Testis (tissue), 2 donors: ENCODE measurements at regions not wholly inside any gene's neighbourhood (a gene's known extent, or its start where the extent isn't known, plus 50 kb on each side); places are given as distances from the start of the nearest gene placed in this dataset.
A peak's percentile ranks its signal among the peaks of the same experiment; 100 is the strongest.

ENCODE experiments used
- DNase-seq: peaks from one replicate; pipeline ENCODE4 v3.0.0-alpha.2; 2019
- H3K27ac ChIP-seq, 2 donors: fragments of 200-600 bp; sonication (generic); one replicate each; pipeline ENCODE4 v1.5.1; 2019
- H3K27me3 ChIP-seq: fragments of 200-600 bp; sonication (generic); one replicate; pipeline ENCODE4 v1.5.1; 2019
- H3K36me3 ChIP-seq: fragments of 200-600 bp; sonication (generic); one replicate; pipeline ENCODE4 v1.5.1; 2017; ENCODE audit warnings: low read depth; ENCODE audit errors: missing control alignments
- H3K4me1 ChIP-seq: fragments of 200-600 bp; sonication (generic); one replicate; pipeline ENCODE4 v1.5.1; 2019
- H3K4me3 ChIP-seq, 2 donors: fragments of 200-600 bp; sonication (generic); one replicate each; pipeline ENCODE4 v1.5.1; 2017 to 2019
- H3K9me3 ChIP-seq: fragments of 200-600 bp; sonication (generic); one replicate; pipeline ENCODE4 v1.5.1; 2017
- CTCF ChIP-seq, 3 experiments: fragments of 450-650 bp in 2 of 3; fragments of 200-600 bp in 1 of 3; sonication (generic) in 1 of 3; IDR thresholded peaks; one replicate each; pipeline ENCODE4 v1.5.1; 2016 to 2019; ENCODE audit warnings: antibody characterized with exemption in 3 of 3, mild to moderate bottlenecking in 2 of 3, moderate library complexity in 1 of 3
- POLR2A ChIP-seq: fragments of 450-650 bp; IDR thresholded peaks from one replicate; pipeline ENCODE4 v1.6.1; 2017; ENCODE audit warnings: antibody characterized with exemption, mild to moderate bottlenecking, moderate library complexity
- WGBS, 2 donors: methylation state at CpG; one replicate each; pipeline ENCODE4 v1.1.5; 2018; 5-methylcytosine and 5-hydroxymethylcytosine counted together
- intact Hi-C: fragments of 100-400 bp; cut with DNase I; formaldehyde crosslinking; loops from one replicate; pipeline ENCODE4 v1.15.1; 2023; ENCODE audit warnings: low total_unique reads

GRCh38 chr6:113129991-113130390, 727.2 kb upstream of the MARCKS start:
- intact Hi-C loops = no loop called here
- Histone ChIP-seq H3K4me3 (no peak overlapping the region), H3K9me3 (no peaks in the 10 kb centered on the region), H3K36me3 (no peaks in the 10 kb centered on the region), H3K4me1 (no peaks in the 10 kb centered on the region), H3K27ac (no peak overlapping the region), H3K27me3 (no peaks in the 10 kb centered on the region)
- 48 to 63% methylated on average over 2 of the region's 2 CpGs for WGBS, 2 donors
- TF ChIP-seq POLR2A = no peak
- no peak for TF ChIP-seq CTCF (IDR thresholded peaks at IDR 0.05)
- no peak for DNase-seq

DNA sequence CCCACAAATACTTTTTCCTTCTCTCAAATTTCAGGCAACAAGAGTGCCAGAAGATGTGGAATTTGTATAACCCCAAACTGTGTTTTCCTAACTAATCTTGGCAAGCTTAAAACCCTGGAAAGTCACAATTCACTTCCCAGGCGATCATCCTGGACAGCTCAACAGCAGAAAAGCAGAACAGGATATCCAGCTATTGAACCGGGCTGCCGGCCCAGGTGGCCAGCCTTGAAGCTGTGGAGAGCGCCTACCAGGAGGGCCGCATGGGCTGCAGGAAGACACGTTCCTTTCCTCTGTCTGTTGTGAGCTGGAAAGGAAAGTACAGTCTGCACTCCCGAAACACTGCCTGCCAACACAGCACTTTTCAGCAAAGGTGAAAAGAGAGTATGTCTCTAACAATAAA, 719.7 kb upstream of the MARCKS start:
- no peaks in the 10 kb centered on the region for H3K4me1 ChIP-seq
- DNase-seq = peak; percentile 18
- TF ChIP-seq POLR2A (no peak), CTCF (IDR thresholded peaks at IDR 0.05) (no peak)
- H3K27me3 ChIP-seq = no peaks in the 10 kb centered on the region
- intact Hi-C loops = no loop called here
- no peaks in the 10 kb centered on the region for H3K36me3 ChIP-seq
- WGBS, 2 donors = 22 to 54% methylated on average over 3 to 7 of the region's 7 CpGs
- H3K4me3 ChIP-seq = no peak overlapping the region
- H3K27ac ChIP-seq = no peak overlapping the region
- H3K9me3 ChIP-seq = no peaks in the 10 kb centered on the region

DNA sequence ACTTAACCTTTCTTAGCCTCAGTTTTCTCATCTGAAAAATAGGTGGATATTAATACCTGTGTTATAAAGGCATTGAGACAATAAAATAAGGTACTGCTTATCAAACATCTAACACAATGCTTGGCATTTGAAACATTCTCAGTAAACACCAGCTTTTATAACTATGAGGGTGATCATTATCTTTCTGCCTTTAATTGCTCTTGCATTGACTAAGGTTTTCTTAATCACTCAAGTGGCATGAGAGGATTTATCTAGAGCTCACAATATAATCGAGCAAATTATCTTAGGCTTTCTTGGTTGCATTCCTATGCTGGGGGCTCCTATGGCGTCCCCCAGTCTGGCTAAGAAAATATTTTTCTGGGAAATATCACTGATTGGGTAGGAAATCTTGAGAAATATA, 716.4 kb upstream of the MARCKS start:
- H3K4me1 ChIP-seq = no peaks in the 10 kb centered on the region
- WGBS, 2 donors = 75 to 78% methylated on average over 2 of the region's 2 CpGs
- H3K27me3 ChIP-seq = no peaks in the 10 kb centered on the region
- DNase-seq = no peak
- H3K9me3 ChIP-seq = no peaks in the 10 kb centered on the region
- intact Hi-C loops = no loop called here
- TF ChIP-seq CTCF (IDR thresholded peaks at IDR 0.05) = no peak
- no peak for TF ChIP-seq POLR2A
- H3K4me3 ChIP-seq = no peak overlapping the region
- no peak overlapping the region for H3K27ac ChIP-seq
- H3K36me3 ChIP-seq = no peaks in the 10 kb centered on the region

DNA sequence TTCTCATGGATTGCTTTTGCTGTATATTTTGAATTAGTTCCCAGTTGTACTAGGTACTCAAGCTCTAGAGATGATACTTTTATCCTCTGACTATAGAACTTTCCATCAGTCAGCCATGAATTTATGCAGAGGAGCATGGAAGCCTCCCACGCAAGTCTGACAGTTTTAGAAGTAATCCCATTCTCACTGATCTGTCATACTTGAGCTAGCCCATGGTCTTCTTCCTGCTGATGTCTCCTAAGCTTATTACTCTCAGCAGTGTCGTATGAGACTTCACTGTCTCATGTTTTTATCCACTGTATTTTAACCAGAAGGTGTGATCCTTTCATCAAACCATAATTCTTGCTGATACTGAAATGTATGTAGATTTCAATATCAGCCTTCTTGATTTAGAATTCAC, 715.2 kb upstream of the MARCKS start:
- no peaks in the 10 kb centered on the region for H3K27me3 ChIP-seq
- no peak overlapping the region for H3K4me3 ChIP-seq
- intact Hi-C loops = no loop called here
- no peak for TF ChIP-seq CTCF (IDR thresholded peaks at IDR 0.05)
- no peak for TF ChIP-seq POLR2A
- no peaks in the 10 kb centered on the region for H3K4me1 ChIP-seq
- no peaks in the 10 kb centered on the region for H3K36me3 ChIP-seq
- no peaks in the 10 kb centered on the region for H3K9me3 ChIP-seq
- WGBS, 2 donors = 65 to 97% methylated on average over 2 of the region's 2 CpGs
- H3K27ac ChIP-seq = no peak overlapping the region
- no peak for DNase-seq

GRCh38 chr6:113142671-113143174, 714.4 kb upstream of the MARCKS start:
- WGBS, 2 donors = 85 to 89% methylated on average over 5 of the region's 5 CpGs
- Histone ChIP-seq H3K4me3 (no peak overlapping the region), H3K27ac (no peak overlapping the region), H3K4me1 (no peaks in the 10 kb centered on the region), H3K9me3 (no peaks in the 10 kb centered on the region), H3K36me3 (no peaks in the 10 kb centered on the region), H3K27me3 (no peaks in the 10 kb centered on the region)
- DNase-seq = no peak
- TF ChIP-seq POLR2A = no peak
- TF ChIP-seq CTCF (IDR thresholded peaks at IDR 0.05) = no peak
- intact Hi-C loops = no loop called here
